ENCODE measurements at regions not wholly inside any gene's neighbourhood (a gene's known extent, or its start where the extent isn't known, plus 50 kb on each side); places are given as distances from the start of the nearest gene placed in this dataset.

- Histone ChIP-seq H3K79me2 (ENCODE audit: control insufficient read depth, low read length) (no peaks in the 10 kb centered on the region), H3K4me3 (ENCODE audit: low read length) (no peak overlapping the region)
Measured at GRCh38 chr4:123249821-123250220, 146.8 kb upstream of the SPRY1 start.

DNA sequence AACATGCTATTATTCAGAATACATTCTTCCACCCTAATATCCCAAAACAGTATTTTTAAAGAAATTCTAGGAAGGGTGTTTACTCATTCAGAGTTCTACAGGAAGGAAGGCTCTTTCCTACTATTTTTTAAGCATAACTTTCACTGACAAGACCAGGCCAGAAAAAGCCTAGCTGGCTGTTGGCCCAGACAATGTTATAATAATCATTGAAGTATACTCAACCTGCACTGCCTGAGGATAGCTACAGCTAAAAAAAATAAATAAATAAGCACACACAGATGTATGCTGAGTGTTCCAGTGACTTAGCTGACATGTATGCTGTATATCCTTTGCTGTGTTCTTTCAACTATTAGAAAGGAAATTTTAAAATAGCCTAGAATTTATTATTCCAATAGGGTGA is 145.8 kb upstream of the SPRY1 start:
- Histone ChIP-seq H3F3A (ENCODE audit: control insufficient read depth, insufficient read depth) (peaks cover 5% of the 10 kb centered on the region; the same call in 1 of the 2 replicates), H3K36me3 (ENCODE audit: control insufficient read depth, low read length) (no peaks in the 10 kb centered on the region), H3K4me2 (ENCODE audit: low read length) (no peak overlapping the region), H4K20me1 (ENCODE audit: control insufficient read depth, insufficient read depth, low read depth, low read length) (no peaks in the 10 kb centered on the region), H3K27ac (ENCODE audit: low read depth, low read length) (no peak overlapping the region), H3K9me2 (replicated peaks; ENCODE audit: control insufficient read depth, low read length) (no peaks in the 10 kb centered on the region), H3K4me3 (ENCODE audit: low read length) (no peak overlapping the region), H3K79me2 (ENCODE audit: control insufficient read depth, low read length) (no peaks in the 10 kb centered on the region), H3K27me3 (ENCODE audit: control insufficient read depth, low read length) (no peaks in the 10 kb centered on the region), H3K4me1 (ENCODE audit: control insufficient read depth, low read length) (peaks cover 10% of the 10 kb centered on the region), H3K9me3 (ENCODE audit: control insufficient read depth, insufficient read depth, low read length) (no peaks in the 10 kb centered on the region)
- no peak for TF ChIP-seq EZH2phosphoT487 (IDR thresholded peaks at IDR 0.05; ENCODE audit: borderline replicate concordance, low read length)
- TF ChIP-seq, protein P1, sequence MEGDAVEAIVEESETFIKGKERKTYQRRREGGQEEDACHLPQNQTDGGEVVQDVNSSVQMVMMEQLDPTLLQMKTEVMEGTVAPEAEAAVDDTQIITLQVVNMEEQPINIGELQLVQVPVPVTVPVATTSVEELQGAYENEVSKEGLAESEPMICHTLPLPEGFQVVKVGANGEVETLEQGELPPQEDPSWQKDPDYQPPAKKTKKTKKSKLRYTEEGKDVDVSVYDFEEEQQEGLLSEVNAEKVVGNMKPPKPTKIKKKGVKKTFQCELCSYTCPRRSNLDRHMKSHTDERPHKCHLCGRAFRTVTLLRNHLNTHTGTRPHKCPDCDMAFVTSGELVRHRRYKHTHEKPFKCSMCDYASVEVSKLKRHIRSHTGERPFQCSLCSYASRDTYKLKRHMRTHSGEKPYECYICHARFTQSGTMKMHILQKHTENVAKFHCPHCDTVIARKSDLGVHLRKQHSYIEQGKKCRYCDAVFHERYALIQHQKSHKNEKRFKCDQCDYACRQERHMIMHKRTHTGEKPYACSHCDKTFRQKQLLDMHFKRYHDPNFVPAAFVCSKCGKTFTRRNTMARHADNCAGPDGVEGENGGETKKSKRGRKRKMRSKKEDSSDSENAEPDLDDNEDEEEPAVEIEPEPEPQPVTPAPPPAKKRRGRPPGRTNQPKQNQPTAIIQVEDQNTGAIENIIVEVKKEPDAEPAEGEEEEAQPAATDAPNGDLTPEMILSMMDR (IDR thresholded peaks at IDR 0.05; ENCODE audit: low read depth, low read length, poor library complexity, severe bottlenecking): no peak

More at GRCh38 chr4:123249821-123250220, 146.8 kb upstream of the SPRY1 start:
- Histone ChIP-seq H3K36me3 (ENCODE audit: control insufficient read depth, low read length) (no peaks in the 10 kb centered on the region), H3F3A (ENCODE audit: control insufficient read depth, insufficient read depth) (peaks cover 10% of the 10 kb centered on the region; the same call in 1 of the 2 replicates), H3K27ac (ENCODE audit: low read depth, low read length) (no peak overlapping the region), H3K27me3 (ENCODE audit: control insufficient read depth, low read length) (no peaks in the 10 kb centered on the region), H3K4me2 (ENCODE audit: low read length) (no peak overlapping the region), H3K4me1 (ENCODE audit: control insufficient read depth, low read length) (peaks cover 20% of the 10 kb centered on the region), H3K9me2 (replicated peaks; ENCODE audit: control insufficient read depth, low read length) (no peaks in the 10 kb centered on the region), H4K20me1 (ENCODE audit: control insufficient read depth, insufficient read depth, low read depth, low read length) (no peaks in the 10 kb centered on the region), H3K9me3 (ENCODE audit: control insufficient read depth, insufficient read depth, low read length) (no peaks in the 10 kb centered on the region)
- no peak for TF ChIP-seq EZH2phosphoT487 (IDR thresholded peaks at IDR 0.05; ENCODE audit: borderline replicate concordance, low read length)
- TF ChIP-seq, protein P1 (IDR thresholded peaks at IDR 0.05; ENCODE audit: low read depth, low read length, poor library complexity, severe bottlenecking): no peak

GRCh38 chr4:123255971-123256370 is 140.6 kb upstream of the SPRY1 start:
- Histone ChIP-seq H3K4me3 (ENCODE audit: low read length) (no peak overlapping the region), H3K36me3 (ENCODE audit: control insufficient read depth, low read length) (no peaks in the 10 kb centered on the region), H3K9me3 (ENCODE audit: control insufficient read depth, insufficient read depth, low read length) (no peaks in the 10 kb centered on the region), H3K27ac (ENCODE audit: low read depth, low read length) (no peak overlapping the region), H4K20me1 (ENCODE audit: control insufficient read depth, insufficient read depth, low read depth, low read length) (no peaks in the 10 kb centered on the region), H3K79me2 (ENCODE audit: control insufficient read depth, low read length) (no peaks in the 10 kb centered on the region), H3K27me3 (ENCODE audit: control insufficient read depth, low read length) (no peaks in the 10 kb centered on the region), H3K4me2 (ENCODE audit: low read length) (no peak overlapping the region), H3K9me2 (replicated peaks; ENCODE audit: control insufficient read depth, low read length) (no peaks in the 10 kb centered on the region), H3F3A (ENCODE audit: control insufficient read depth, insufficient read depth) (no peaks in the 10 kb centered on the region), H3K4me1 (ENCODE audit: control insufficient read depth, low read length) (peaks cover 8% of the 10 kb centered on the region)
- TF ChIP-seq EZH2phosphoT487 (IDR thresholded peaks at IDR 0.05; ENCODE audit: borderline replicate concordance, low read length): no peak
- TF ChIP-seq, protein P1 (IDR thresholded peaks at IDR 0.05; ENCODE audit: low read depth, low read length, poor library complexity, severe bottlenecking): no peak
